GM21515 (cell line): ENCODE measurements at regions not wholly inside any gene's neighbourhood (a gene's known extent, or its start where the extent isn't known, plus 50 kb on each side); places are given as distances from the start of the nearest gene placed in this dataset.
"Not testable (repeated sequence)": the region's sequence is repeated elsewhere in the genome, so short reads cannot be mapped to it uniquely, and the experiment has no call there.

Experiments used
- ATAC-seq: cut with Tn5 transposase; IDR thresholded peaks from one replicate; pipeline ENCODE4 v1.9.1; 2021; ENCODE audit not compliant: unreplicated experiment

- ATAC-seq, result no peak
Measured at GRCh38 chr3:115385774-115386730, 237.3 kb upstream of the GAP43 start.

GRCh38 chr3:115388166-115388565, 235.1 kb upstream of the GAP43 start:
- no peak for ATAC-seq

- no peak for ATAC-seq
Measured at GRCh38 chr3:115388811-115389210, 234.5 kb upstream of the GAP43 start.

GRCh38 chr3:115396801-115397200, 226.5 kb upstream of the GAP43 start:
- ATAC-seq, result no peak

- no peak for ATAC-seq
Measured at GRCh38 chr3:115397433-115397832, 225.9 kb upstream of the GAP43 start.

GRCh38 chr3:115398506-115398905, 224.8 kb upstream of the GAP43 start:
- ATAC-seq, result no peak

GRCh38 chr3:115399750-115400149, 223.6 kb upstream of the GAP43 start:
- ATAC-seq, result no peak

- no peak for ATAC-seq
Measured at GRCh38 chr3:115401298-115401697, 222.0 kb upstream of the GAP43 start.

GRCh38 chr3:115401851-115402501, 221.3 kb upstream of the GAP43 start:
- ATAC-seq, result no peak

- ATAC-seq, result no peak
Measured at GRCh38 chr3:115402651-115403050, 220.7 kb upstream of the GAP43 start.

- no peak for ATAC-seq
Measured at GRCh38 chr3:115403786-115404185, 219.5 kb upstream of the GAP43 start.

GRCh38 chr3:115409596-115409995, 213.7 kb upstream of the GAP43 start:
- ATAC-seq, result no peak

- not testable (repeated sequence) for ATAC-seq
Measured at GRCh38 chr3:115414610-115415009, 208.7 kb upstream of the GAP43 start.

GRCh38 chr3:115415246-115415996, 207.9 kb upstream of the GAP43 start:
- no peak for ATAC-seq

- no peak for ATAC-seq
Measured at GRCh38 chr3:115418583-115418982, 204.7 kb upstream of the GAP43 start.

GRCh38 chr3:115420086-115420485, 203.2 kb upstream of the GAP43 start:
- ATAC-seq, result no peak

- ATAC-seq, result no peak
Measured at GRCh38 chr3:115423170-115423569, 200.1 kb upstream of the GAP43 start.

GRCh38 chr3:115428841-115429240, 194.5 kb upstream of the GAP43 start:
- no peak for ATAC-seq

GRCh38 chr3:115436767-115437301, 186.5 kb upstream of the GAP43 start:
- no peak for ATAC-seq

- ATAC-seq, result no peak
Measured at GRCh38 chr3:115438799-115439198, 184.5 kb upstream of the GAP43 start.

GRCh38 chr3:115445559-115445958, 177.8 kb upstream of the GAP43 start:
- no peak for ATAC-seq
